Loucy (cell line): ENCODE measurements at regions not wholly inside any gene's neighbourhood (a gene's known extent, or its start where the extent isn't known, plus 50 kb on each side); places are given as distances from the start of the nearest gene placed in this dataset.

ENCODE experiments used
- H2AFZ ChIP-seq: fragments of 200-600 bp; sonication (generic); 2 replicates; pipeline ENCODE4 v1.6.0; 2016; ENCODE audit warnings: antibody characterized with exemption, mild to moderate bottlenecking, low read length, moderate library complexity
- H3F3A ChIP-seq: fragments of 200-600 bp; 2 replicates; pipeline ENCODE4 v1.6.0; 2016; ENCODE audit warnings: antibody characterized with exemption, low read depth, mild to moderate bottlenecking
- H3K27me3 ChIP-seq: fragments of 200-600 bp; sonication (generic); 2 replicates; pipeline ENCODE4 v1.6.1; 2014; ENCODE audit warnings: low read length, mild to moderate bottlenecking; ENCODE audit not compliant: insufficient read depth, poor library complexity, severe bottlenecking
- H3K36me3 ChIP-seq: fragments of 200-600 bp; sonication (generic); 2 replicates; pipeline ENCODE4 v1.6.1; 2016; ENCODE audit warnings: low read length; ENCODE audit not compliant: insufficient read depth
- H3K4me1 ChIP-seq: fragments of 200-600 bp; sonication (generic); 2 replicates; pipeline ENCODE4 v1.5.1; 2014; ENCODE audit warnings: low read length, mild to moderate bottlenecking; ENCODE audit not compliant: insufficient read depth, poor library complexity, severe bottlenecking
- H3K4me2 ChIP-seq: fragments of 200-600 bp; sonication (generic); 2 replicates; pipeline ENCODE4 v1.6.0; 2014; ENCODE audit warnings: antibody characterized with exemption, low read length, low read depth, mild to moderate bottlenecking; ENCODE audit not compliant: poor library complexity, severe bottlenecking
- H3K4me3 ChIP-seq: fragments of 200-600 bp; sonication (generic); 2 replicates; pipeline ENCODE4 v1.5.1; 2014; ENCODE audit warnings: low read length, mild to moderate bottlenecking, mixed read lengths; ENCODE audit not compliant: poor library complexity, severe bottlenecking
- H3K79me2 ChIP-seq: fragments of 200-600 bp; sonication (generic); 2 replicates; pipeline ENCODE4 v1.6.1; 2014; ENCODE audit warnings: low read length; ENCODE audit not compliant: insufficient read depth
- H3K9ac ChIP-seq: fragments of 200-600 bp; sonication (generic); 2 replicates; pipeline ENCODE4 v1.6.0; 2014; ENCODE audit warnings: mild to moderate bottlenecking, low read depth, low read length, moderate library complexity; ENCODE audit not compliant: poor library complexity, severe bottlenecking
- H3K9me2 ChIP-seq: fragments of 200-600 bp; sonication (generic); replicated peaks from 2 replicates; pipeline ENCODE4 v1.6.1; 2016; ENCODE audit warnings: low read depth, low read length, mixed read lengths
- H3K9me3 ChIP-seq: fragments of 200-600 bp; sonication (generic); 2 replicates; pipeline ENCODE4 v1.6.1; 2014; ENCODE audit warnings: mild to moderate bottlenecking, antibody characterized with exemption, low read length, low read depth; ENCODE audit not compliant: insufficient read depth
- H4K20me1 ChIP-seq: fragments of 200-600 bp; sonication (generic); 2 replicates; pipeline ENCODE4 v1.6.0; 2014; ENCODE audit warnings: antibody characterized with exemption, low read length, mild to moderate bottlenecking; ENCODE audit not compliant: insufficient read depth, poor library complexity, severe bottlenecking
- EZH2phosphoT487 ChIP-seq: fragments of 200-600 bp; IDR thresholded peaks from 2 replicates; pipeline ENCODE4 v1.6.1; 2018; ENCODE audit warnings: antibody characterized with exemption, mild to moderate bottlenecking, moderate library complexity, borderline replicate concordance
- TF ChIP-seq, protein P1 (sequence below): fragments of 200-600 bp; sonication (generic); conservative IDR thresholded peaks from 2 replicates; pipeline ENCODE4 v1.5.1; 2014; ENCODE audit warnings: mild to moderate bottlenecking, antibody characterized with exemption, low read length

DNA sequence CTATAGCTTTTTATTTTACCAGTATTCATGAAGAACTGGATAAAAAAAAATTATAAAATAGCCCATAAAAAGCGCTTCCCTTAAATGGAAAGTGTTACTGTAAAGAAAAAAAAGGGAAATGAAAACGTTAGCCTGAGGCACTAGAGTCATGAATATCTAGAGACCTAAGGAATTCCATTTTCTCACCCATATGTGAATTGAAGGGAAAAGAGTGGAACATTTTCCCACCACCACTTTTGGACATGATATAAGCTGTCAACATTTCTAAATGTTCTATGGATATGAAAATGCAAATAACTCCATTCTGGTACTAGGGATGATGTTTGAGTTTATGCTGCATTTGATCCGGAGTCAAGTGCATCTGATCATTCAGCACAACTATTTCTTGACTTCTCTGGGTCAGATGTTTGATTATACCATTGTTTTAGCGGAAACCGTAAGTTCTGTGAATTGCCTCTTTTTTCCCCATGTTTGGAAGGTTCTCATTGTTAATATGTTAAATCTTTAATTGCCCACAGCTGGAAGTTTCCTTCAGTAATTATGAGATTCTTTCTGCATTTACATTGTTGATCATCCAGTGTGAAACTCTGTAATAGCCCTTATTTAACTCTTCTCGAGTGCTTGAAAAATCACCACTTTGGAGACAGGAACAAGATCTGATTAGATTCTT is 467.4 kb upstream of the SEMA6A start:
- H2AFZ ChIP-seq = no peak overlapping the region
- H3K9ac ChIP-seq = no peak overlapping the region
- no peak overlapping the region for H3K4me2 ChIP-seq
- no peaks in the 10 kb centered on the region for H3K4me1 ChIP-seq
- H3K9me3 ChIP-seq = no peaks in the 10 kb centered on the region
- H3K27me3 ChIP-seq = no peaks in the 10 kb centered on the region
- TF ChIP-seq, protein P1, sequence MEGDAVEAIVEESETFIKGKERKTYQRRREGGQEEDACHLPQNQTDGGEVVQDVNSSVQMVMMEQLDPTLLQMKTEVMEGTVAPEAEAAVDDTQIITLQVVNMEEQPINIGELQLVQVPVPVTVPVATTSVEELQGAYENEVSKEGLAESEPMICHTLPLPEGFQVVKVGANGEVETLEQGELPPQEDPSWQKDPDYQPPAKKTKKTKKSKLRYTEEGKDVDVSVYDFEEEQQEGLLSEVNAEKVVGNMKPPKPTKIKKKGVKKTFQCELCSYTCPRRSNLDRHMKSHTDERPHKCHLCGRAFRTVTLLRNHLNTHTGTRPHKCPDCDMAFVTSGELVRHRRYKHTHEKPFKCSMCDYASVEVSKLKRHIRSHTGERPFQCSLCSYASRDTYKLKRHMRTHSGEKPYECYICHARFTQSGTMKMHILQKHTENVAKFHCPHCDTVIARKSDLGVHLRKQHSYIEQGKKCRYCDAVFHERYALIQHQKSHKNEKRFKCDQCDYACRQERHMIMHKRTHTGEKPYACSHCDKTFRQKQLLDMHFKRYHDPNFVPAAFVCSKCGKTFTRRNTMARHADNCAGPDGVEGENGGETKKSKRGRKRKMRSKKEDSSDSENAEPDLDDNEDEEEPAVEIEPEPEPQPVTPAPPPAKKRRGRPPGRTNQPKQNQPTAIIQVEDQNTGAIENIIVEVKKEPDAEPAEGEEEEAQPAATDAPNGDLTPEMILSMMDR = no peak
- no peak for TF ChIP-seq EZH2phosphoT487
- H3K36me3 ChIP-seq = no peaks in the 10 kb centered on the region
- H3K4me3 ChIP-seq = no peak overlapping the region
- H3F3A ChIP-seq = no peaks in the 10 kb centered on the region
- H4K20me1 ChIP-seq = no peaks in the 10 kb centered on the region
- no peaks in the 10 kb centered on the region for H3K9me2 ChIP-seq
- no peaks in the 10 kb centered on the region for H3K79me2 ChIP-seq

DNA sequence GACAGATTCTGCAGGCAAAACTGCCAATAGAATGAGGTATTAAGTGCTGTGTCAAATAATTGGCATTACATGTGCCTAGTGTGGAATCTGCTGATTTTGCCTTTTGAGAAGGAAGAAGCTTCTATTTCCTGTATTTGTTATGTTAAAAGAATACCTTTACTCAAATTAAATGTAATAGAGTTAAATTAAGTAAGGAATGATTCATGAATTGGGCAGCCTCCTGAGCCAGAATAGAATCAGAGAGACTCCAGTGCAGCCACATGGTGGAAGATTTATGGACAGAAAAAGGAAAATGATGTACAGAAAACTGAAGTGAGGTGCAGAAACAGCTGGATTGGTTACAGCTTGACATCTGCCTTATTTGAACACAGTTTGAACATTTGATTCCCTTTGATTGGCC is 464.4 kb upstream of the SEMA6A start:
- TF ChIP-seq, protein P1 = no peak
- TF ChIP-seq EZH2phosphoT487 = no peak
- H3K4me2 ChIP-seq = no peak overlapping the region

DNA sequence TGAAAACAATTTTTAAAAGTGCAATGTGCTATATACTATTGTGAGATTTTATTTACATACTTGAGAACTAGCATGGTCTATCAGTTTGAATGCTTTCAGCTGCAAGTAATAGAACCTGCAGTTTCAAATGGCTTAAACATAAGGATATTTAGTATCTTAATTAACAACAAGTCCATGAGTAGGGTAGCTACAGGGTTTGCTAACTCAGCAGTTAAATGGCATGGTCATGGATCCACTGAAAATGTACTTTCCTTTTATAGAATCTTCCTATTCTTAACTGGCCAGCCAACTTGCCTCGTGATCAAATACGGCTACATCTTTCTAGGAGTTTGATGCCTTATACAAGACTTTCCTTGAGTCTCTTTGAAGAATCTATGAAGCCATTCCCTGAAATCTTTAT is 452.8 kb upstream of the SEMA6A start:
- H4K20me1 ChIP-seq = no peaks in the 10 kb centered on the region
- TF ChIP-seq, protein P1 = no peak
- no peak for TF ChIP-seq EZH2phosphoT487
- H3F3A ChIP-seq = no peaks in the 10 kb centered on the region
- no peak overlapping the region for H3K4me3 ChIP-seq
- H3K9ac ChIP-seq = no peak overlapping the region
- no peak overlapping the region for H3K4me2 ChIP-seq
- H3K27me3 ChIP-seq = no peaks in the 10 kb centered on the region
- H2AFZ ChIP-seq = no peak overlapping the region
- H3K4me1 ChIP-seq = no peaks in the 10 kb centered on the region
- no peaks in the 10 kb centered on the region for H3K9me2 ChIP-seq
- H3K9me3 ChIP-seq = no peaks in the 10 kb centered on the region
- H3K36me3 ChIP-seq = no peaks in the 10 kb centered on the region
- H3K79me2 ChIP-seq = no peaks in the 10 kb centered on the region

More for the DNA sequence above, 464.4 kb upstream of the SEMA6A start:
- Histone ChIP-seq H3K9me3 (no peaks in the 10 kb centered on the region), H4K20me1 (no peaks in the 10 kb centered on the region), H3K9ac (no peak overlapping the region), H3F3A (no peaks in the 10 kb centered on the region), H3K9me2 (no peaks in the 10 kb centered on the region), H3K79me2 (no peaks in the 10 kb centered on the region), H2AFZ (no peak overlapping the region), H3K4me1 (no peaks in the 10 kb centered on the region), H3K27me3 (no peaks in the 10 kb centered on the region), H3K4me3 (no peak overlapping the region), H3K36me3 (no peaks in the 10 kb centered on the region)
